ENCODE measurements at regions not wholly inside any gene's neighbourhood (a gene's known extent, or its start where the extent isn't known, plus 50 kb on each side); places are given as distances from the start of the nearest gene placed in this dataset.

GRCh38 chr6:164121527-164121926 is 707.0 kb downstream of the QKI start:
- no peak overlapping the region for H2AFZ ChIP-seq (ENCODE audit: low read length)
- TF ChIP-seq CTCF (conservative IDR thresholded peaks at IDR 0.05), result no peak
- no peaks in the 10 kb centered on the region for H3K79me2 ChIP-seq (ENCODE audit: insufficient read depth, low read length)
- H4K20me1 ChIP-seq (ENCODE audit: control insufficient read depth, insufficient read depth, insufficient read length), result no peaks in the 10 kb centered on the region
- no peak overlapping the region for H3T11ph ChIP-seq (ENCODE audit: low read length)
- H2BK15ac ChIP-seq (ENCODE audit: low read depth, low read length), result no peak overlapping the region
- WGBS (ENCODE audit: extremely low coverage, insufficient read length, low lambda C conversion rate), result no CpG with 5 or more reads among the region's 6 CpGs
- H2BK12ac ChIP-seq (ENCODE audit: insufficient read length, low read depth, low read length), result no peak overlapping the region
- H3K18ac ChIP-seq (ENCODE audit: insufficient read length, low read depth, low read length), result no peak overlapping the region
- no peaks in the 10 kb centered on the region for H3K27me3 Mint-ChIP-seq (ENCODE audit: low read depth)
- H2BK20ac ChIP-seq (ENCODE audit: low read depth, low read length, poor library complexity, severe bottlenecking), result no peak overlapping the region
- H3K14ac ChIP-seq (ENCODE audit: insufficient read depth, low read length), result no peak overlapping the region
- H3K23me2 ChIP-seq (ENCODE audit: insufficient read length, low read depth, low read length, poor library complexity, severe bottlenecking), result no peaks in the 10 kb centered on the region
- no peak overlapping the region for H2BK120ac ChIP-seq (ENCODE audit: low read depth, low read length, poor library complexity, severe bottlenecking)
- H3K27ac ChIP-seq (ENCODE audit: insufficient read length, low read depth, low read length), result no peak overlapping the region
- peaks cover 4 to 5% of the 10 kb centered on the region in 2 experiments; a peak in 4 of 5 replicates for H3K9me3 Mint-ChIP-seq
- no peak overlapping the region for H4K91ac ChIP-seq (ENCODE audit: insufficient read length, low read depth, low read length)
- no peaks in the 10 kb centered on the region for H3K79me1 ChIP-seq (ENCODE audit: insufficient read depth, low read depth, low read length, poor library complexity, severe bottlenecking)
- no peak overlapping the region for H4K8ac ChIP-seq (replicated peaks; ENCODE audit: insufficient read length, low read depth, low read length)
- no peaks in the 10 kb centered on the region for H3K27me3 ChIP-seq (ENCODE audit: insufficient read depth, low read length)
- H3K9ac ChIP-seq (ENCODE audit: extremely low read depth, insufficient read length, low read length), result no peak overlapping the region
- no peaks in the 10 kb centered on the region for H3K4me1 ChIP-seq (ENCODE audit: insufficient read depth, low read length)
- no peak overlapping the region for H3K56ac ChIP-seq (ENCODE audit: insufficient read length, low read depth, low read length)
- H3K36me3 Mint-ChIP-seq (ENCODE audit: insufficient read depth in 1 of 3, low read depth in 3 of 3), result peaks cover 0 to 6% (median 4%) of the 10 kb centered on the region in 3 experiments; a peak in 3 of 7 replicates
- no peak overlapping the region for H2BK5ac ChIP-seq (ENCODE audit: insufficient read length, low read length)
- no peak overlapping the region for H3K23ac ChIP-seq (ENCODE audit: insufficient read length, low read depth, low read length)
- H3K4me1 Mint-ChIP-seq, result peaks cover 7 to 9% of the 10 kb centered on the region in 2 experiments
- H3K9me3 ChIP-seq (ENCODE audit: control insufficient read depth, low read depth, low read length), result no peaks in the 10 kb centered on the region
- DNase-seq, result no peak
- no peak overlapping the region for H3K4ac ChIP-seq (ENCODE audit: low read depth, low read length)
- no peak overlapping the region for H3K4me3 Mint-ChIP-seq
- no peak overlapping the region for H4K5ac ChIP-seq (ENCODE audit: insufficient read length, low read depth, low read length)
- H3K4me2 ChIP-seq (ENCODE audit: insufficient read depth, insufficient read length, low read length), result no peak overlapping the region
- no peak overlapping the region for H2AK5ac ChIP-seq (ENCODE audit: insufficient read length, low read length)
- H3K27ac Mint-ChIP-seq, result no peak overlapping the region; a peak in 2 of 7 replicates

Data from H9 (cell line).